ENCODE measurements at regions not wholly inside any gene's neighbourhood (a gene's known extent, or its start where the extent isn't known, plus 50 kb on each side); places are given as distances from the start of the nearest gene placed in this dataset.

DNA sequence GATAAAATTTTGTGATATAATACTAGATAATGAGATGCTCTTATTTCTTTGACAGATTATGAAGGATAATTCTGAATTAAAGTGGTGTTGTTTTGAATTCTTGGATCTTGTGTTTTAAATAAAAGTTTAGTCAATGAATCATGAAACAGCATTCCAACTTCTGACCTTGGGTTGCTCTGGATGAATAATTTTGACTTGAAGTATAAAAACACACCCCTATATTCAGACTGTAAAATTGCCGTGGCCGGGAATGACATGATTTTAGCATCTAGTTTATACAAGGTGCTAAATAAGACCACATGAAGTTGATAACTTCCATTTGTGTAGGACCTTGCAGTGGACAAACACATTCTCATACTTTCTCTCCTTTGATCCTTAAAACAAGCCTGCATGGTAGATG is 67.2 kb upstream of the DAP start:
- TF ChIP-seq POLR2AphosphoS5 (IDR thresholded peaks at IDR 0.05; ENCODE audit: insufficient read depth in 1 of 2, low read depth in 1 of 2) (no peak), POLR2A (IDR thresholded peaks at IDR 0.05) (no peak)
